GM18861 (cell line): ENCODE measurements at regions not wholly inside any gene's neighbourhood (a gene's known extent, or its start where the extent isn't known, plus 50 kb on each side); places are given as distances from the start of the nearest gene placed in this dataset.
"Not testable (repeated sequence)": the region's sequence is repeated elsewhere in the genome, so short reads cannot be mapped to it uniquely, and the experiment has no call there.

ENCODE experiments used
- ATAC-seq: cut with Tn5 transposase; IDR thresholded peaks from one replicate; pipeline ENCODE4 v1.9.1; 2021; ENCODE audit not compliant: unreplicated experiment

DNA sequence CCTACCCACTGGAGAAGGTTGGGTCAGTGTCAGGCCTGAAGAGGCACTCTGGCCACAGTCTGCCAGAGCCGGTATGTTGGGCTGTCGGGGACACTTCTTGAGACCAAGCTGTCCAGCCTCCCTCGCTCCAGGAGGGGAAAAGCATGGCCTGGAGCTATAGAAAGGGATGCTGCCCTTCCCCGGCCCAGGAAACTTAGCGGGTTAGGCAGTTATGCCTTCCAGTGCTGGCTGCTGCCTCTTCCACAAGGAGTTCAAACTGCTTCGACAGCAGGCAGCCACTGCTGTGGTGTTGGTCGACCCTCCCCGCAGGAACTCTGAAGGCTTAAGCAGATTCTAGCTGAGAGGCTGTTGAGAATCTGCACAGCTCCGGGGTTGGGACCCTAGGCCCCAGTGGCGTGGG, 819.4 kb downstream of the DIPK2A start:
- no peak for ATAC-seq

GRCh38 chr3:144801890-144802289, 830.3 kb downstream of the DIPK2A start:
- ATAC-seq = no peak

GRCh38 chr3:144809380-144809779, 837.8 kb downstream of the DIPK2A start:
- no peak for ATAC-seq

DNA sequence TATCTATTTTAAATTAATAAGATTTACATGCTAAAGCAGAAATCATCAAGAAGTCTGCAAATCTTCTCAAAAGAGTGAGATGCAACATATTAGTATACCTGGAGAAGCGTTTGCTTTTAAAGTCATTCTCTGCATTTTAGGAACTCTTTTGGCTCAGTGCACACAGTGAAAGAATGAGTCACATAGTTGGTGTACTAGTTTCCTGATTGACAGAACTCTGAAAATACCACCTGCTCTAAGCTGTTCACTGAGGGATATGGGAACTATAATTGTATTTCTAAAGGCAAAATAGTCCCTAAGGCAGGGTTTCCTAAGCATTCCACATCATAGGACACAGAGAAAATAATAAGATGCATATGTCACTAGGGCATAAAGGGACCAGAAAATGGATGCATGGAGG, 838.5 kb downstream of the DIPK2A start:
- peak; percentile 54 for ATAC-seq

DNA sequence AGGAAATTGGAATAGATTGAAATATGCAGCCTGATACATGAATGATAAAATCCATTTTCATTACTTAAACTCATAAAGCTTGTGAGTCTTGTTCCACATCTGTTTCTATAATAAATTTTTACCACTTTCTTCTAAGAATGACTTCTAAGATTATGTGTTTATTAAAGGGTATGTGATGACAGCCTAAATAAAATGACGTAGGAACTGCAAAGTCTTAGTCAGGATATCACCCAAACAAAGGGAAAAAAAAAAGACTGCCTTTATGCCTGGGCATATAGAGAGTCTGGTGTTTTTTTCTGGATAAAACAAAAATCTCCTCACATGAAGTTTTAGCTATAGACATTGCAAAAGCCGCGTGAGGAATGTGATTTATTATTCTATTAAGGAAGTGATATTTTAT, 844.0 kb downstream of the DIPK2A start:
- ATAC-seq = no peak

DNA sequence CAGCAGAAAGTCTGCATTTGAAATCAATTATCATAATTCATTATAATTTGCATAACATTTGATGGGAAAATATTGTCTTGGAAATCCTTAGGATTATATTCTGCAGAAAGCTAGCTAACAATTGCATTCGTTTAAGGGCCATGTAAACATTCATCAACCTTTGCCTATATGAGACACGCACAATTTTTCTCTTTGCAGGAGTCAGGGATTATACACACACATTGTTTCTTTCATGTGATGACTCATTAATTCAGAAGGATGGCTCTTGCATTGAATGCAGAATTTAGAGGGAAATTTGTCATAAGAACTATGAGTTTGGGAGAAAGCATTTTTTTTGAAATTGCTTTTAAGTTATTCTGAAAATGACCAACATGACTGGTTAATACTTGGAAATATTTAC, 844.7 kb downstream of the DIPK2A start:
- ATAC-seq = no peak

GRCh38 chr3:144818973-144819372, 847.4 kb downstream of the DIPK2A start:
- ATAC-seq = no peak

DNA sequence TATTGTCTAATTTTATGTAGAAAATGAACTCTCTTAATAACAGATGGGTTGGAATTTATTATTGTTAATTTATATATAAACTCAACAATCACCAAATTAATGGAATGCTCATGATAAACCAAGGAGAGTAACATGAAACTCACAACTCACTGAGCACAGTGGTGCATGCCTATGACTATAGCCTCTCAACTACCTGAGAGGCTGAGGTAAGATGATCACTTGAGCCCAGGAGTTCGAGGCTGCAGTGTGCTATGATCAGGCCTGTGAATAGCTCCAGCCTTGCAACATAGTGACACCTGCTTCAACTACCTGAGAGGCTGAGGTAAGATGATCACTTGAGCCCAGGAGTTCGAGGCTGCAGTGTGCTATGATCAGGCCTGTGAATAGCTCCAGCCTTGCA, 848.6 kb downstream of the DIPK2A start:
- ATAC-seq = not testable (repeated sequence)

- ATAC-seq = no peak
Measured at GRCh38 chr3:144820726-144821125, 849.1 kb downstream of the DIPK2A start.

GRCh38 chr3:144821583-144821982, 850.0 kb downstream of the DIPK2A start:
- no peak for ATAC-seq

DNA sequence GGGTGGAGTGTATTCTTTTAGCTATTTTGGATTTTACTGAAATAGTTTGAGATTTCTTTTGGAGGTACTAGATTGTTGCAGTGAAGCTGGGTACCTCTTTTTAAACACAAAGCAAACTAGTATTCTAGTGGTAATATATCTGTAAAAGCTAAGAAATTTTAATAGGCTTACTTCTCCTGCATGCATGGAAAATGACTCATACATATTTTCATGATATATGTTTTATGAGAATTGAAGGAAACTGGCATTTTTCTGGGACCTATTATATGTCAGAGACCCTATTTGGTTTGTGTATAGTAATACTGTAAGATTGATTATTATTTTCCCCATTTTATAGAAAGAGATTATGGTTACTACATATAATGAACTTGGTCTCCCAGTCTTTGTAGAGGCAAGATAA, 851.0 kb downstream of the DIPK2A start:
- ATAC-seq = no peak

- ATAC-seq = no peak
Measured at GRCh38 chr3:144831955-144832716, 860.5 kb downstream of the DIPK2A start.

GRCh38 chr3:144839991-144840390, 868.4 kb downstream of the DIPK2A start:
- no peak for ATAC-seq

GRCh38 chr3:144840866-144841265, 869.2 kb downstream of the DIPK2A start:
- ATAC-seq = no peak

DNA sequence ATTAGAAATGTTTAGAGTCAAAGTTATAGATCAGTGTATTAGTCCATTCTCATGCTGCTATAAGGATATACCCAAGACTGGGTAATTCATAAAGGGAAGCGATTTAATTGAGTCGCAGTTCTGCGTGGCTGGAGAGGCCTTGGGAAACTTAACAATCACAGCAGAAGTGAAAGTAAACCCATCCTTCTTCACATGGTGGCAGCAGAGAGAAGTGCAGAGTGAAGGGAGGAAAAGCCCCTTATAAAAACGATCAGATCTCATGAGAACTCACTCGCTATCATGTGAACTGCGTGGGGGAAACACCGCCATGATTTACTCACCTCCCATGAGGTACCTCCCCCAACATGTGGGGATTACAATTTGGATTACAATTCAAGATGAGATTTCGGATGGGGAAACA, 871.5 kb downstream of the DIPK2A start:
- no peak for ATAC-seq

- ATAC-seq = no peak
Measured at GRCh38 chr3:144852999-144853398, 881.4 kb downstream of the DIPK2A start.

GRCh38 chr3:144854020-144854419, 882.4 kb downstream of the DIPK2A start:
- ATAC-seq = not testable (repeated sequence)

GRCh38 chr3:144859161-144859560, 887.5 kb downstream of the DIPK2A start:
- no peak for ATAC-seq

DNA sequence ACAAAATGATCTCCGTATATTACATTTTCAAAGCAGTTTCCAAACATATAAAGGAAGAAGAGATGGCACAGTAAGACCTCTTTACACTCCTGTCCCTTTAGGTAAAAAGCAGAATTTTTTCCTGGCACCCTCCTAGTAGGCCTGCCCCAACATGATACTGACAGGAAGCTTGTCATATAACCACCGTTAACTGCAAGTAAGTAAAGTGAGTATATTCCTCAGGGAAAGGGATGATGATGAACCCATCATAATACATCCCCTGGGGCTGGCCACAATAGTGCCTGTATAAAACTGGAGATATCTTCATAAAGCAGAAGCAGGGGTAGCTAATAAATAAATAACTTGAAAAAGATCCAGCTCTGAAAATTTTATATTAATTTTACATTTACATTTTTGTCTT, 893.0 kb downstream of the DIPK2A start:
- ATAC-seq = no peak

- no peak for ATAC-seq
Measured at GRCh38 chr3:144865948-144866347, 894.3 kb downstream of the DIPK2A start.

DNA sequence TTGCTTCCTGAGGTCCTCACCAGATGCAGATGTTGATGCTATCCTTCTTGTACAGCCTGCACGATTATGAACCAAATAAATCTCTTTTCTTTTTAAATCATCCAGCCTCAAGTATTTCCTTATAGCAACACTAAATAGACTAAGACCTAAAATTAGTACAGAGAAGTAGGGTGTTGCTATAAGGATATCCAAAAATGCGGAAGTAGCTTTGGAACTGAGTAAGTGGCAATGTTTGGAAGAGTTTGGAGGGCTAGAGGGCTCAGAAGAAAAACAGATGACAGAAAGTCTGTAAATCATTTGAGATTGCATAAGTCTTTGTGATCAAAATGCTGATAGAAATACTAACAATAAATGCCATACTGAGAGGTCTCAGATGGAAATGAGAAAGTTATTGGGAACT, 894.9 kb downstream of the DIPK2A start:
- ATAC-seq = no peak

DNA sequence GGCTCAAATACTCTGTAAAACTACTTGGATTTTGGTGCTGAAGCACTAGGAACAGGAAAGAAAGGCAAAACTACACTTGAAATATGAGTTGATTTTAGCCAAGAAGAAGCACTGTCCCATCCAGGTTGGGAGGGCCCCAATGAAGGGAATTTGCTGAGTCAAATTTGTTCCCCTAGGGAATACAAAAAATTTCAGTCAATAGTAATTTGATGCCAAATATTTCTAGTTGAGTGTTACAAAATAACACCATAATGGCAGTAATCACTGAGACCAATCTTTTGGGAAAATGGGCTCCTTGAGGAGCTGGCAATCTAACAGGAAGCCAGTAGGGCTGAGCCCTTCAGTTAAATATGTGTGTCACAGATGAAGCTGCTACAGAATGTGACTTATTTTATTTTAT, 896.9 kb downstream of the DIPK2A start:
- ATAC-seq = no peak

DNA sequence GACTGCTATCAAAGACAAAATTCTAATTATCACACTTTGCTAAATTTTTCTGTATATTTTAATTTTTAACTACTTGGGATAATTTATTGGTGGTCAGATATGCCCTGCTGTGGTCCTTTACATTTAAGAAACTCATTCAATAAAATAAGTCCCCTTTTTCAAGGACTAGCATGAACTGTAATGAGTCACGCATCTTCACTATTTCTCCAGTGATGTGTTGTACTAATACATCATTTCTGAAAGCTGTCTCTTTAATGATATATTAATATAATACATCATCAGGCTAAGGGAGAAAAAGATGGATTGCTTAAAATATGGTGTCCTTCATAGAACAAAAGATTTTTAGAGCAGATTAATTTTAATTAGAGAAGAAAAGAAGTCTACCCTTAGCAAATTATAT, 901.4 kb downstream of the DIPK2A start:
- ATAC-seq = no peak
